Fibroblast of gingiva (primary cell): ENCODE measurements at regions not wholly inside any gene's neighbourhood (a gene's known extent, or its start where the extent isn't known, plus 50 kb on each side); places are given as distances from the start of the nearest gene placed in this dataset.
"Not testable (repeated sequence)": the region's sequence is repeated elsewhere in the genome, so short reads cannot be mapped to it uniquely, and the experiment has no call there.

ENCODE experiments used
- DNase-seq: peaks from one replicate; pipeline ENCODE4 v3.0.0-alpha.2; 2011; ENCODE audit warnings: low read depth

DNA sequence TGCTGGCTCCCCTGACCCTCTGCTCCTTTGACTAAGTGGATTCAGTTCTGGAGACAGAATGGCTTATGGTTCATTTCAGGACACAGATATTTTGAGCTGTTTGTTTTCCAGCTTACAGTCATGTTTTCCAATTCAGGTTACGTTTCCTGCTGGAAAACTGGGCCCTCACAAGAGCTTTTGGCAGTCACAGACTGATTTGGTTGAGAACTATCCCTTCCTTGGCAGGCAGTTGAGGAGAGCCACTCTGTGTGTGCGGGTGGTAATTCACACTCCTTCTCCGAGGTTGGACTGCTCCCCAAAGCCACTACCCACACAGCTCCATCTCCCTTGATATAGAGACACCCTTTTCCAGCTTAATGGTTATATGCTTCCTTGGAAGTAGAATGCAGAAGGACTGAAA lies 534.5 kb downstream of the TMEM38B start:
- no peak for DNase-seq

DNA sequence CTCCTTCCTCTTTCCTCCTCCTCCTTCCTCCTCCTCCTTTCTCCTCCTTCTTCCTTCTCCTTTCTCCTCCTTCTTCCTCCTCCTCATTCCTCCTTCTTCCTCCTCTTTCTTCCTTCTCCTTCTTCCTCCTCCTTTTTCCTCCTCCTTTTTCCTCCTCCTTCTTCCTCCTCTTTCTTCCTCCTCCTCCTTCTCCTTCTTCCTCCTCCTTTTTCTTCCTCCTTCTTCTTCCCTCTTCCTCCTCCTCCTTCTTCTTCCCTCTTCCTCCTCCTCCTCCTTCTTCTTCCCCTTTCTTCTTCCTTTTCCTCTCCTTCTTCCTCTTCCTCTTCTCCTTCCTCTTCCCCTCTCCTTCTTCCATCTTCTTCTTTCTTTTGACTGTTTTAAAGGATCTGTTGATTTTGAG lies 538.8 kb downstream of the TMEM38B start:
- DNase-seq: no peak

DNA sequence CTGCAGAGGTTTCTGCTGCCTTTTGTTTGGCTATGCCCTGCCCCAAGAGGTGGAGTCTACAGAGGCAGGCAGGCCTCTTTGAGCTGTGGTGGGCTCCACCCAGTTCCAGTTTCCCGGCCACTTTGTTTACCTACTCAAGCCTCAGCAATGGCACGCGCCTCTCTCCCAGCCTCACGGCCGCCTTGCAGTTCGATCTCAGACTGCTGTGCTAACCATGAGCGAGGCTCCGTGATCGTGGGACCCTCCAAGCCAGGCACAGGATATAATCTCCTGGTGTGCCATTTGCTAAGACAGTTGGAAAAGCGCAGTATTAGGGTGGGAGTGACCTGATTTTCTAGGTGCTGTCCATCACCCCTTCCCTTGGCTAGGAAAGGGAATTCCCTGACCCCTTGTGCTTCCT lies 566.6 kb downstream of the TMEM38B start:
- DNase-seq: not testable (repeated sequence)

DNA sequence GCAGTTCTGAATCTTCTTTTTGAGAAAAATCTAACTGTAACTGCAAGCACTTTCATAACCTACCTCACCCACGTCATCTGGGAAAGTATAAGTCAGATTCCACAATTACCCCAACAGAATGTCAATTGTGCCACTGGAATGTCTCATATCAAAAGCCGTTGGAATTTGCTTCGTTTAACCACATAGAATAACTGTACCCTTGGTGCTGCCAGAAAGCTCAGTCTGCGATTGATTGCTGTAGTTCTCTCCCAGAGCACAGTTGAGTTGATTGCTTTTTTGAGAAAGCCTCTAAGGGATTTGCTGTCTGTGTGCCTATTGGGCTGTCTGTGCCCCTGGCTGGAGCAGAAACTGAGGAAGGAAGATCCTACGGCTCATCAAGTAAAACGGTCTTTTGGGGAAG lies 583.6 kb downstream of the TMEM38B start:
- DNase-seq: no peak

DNA sequence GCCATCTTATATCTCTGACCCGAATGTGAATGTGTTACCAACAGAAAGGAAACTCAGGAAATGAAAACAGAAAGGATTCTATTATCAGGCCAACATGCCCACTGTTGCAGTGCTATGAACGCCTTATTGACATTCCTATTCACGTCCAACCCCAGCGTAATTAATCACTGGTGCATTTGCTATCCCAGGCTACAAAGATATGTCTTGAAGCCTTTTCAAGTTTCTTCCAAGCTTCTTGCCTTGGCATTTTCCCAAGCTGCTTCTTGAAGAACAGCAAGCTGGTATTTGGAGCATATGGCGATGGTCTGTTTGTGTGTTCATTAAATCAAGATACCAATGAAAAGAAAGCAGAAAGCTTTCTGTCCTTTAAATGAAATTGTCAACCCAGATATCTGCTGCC lies 579.2 kb upstream of the ZNF462 start:
- DNase-seq: no peak

DNA sequence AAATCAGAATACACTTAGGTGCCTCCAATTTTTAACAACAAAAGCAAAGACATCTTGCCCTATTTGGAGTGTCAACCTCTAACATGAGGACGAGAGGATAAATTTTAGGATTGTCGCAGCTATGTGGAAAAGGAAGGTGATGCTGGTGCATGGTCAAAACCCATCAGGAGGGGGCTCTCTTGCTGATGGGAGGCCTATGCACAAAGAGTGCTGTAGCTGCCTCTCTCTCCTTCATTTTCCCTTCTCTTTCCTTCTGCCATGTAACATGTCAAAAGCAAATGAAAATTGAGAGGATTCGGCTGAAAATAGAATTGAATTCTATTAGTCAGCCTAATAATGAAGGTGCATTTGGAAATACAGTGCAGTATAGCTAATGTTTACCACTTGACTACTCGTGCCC lies 578.7 kb upstream of the ZNF462 start:
- DNase-seq: no peak

DNA sequence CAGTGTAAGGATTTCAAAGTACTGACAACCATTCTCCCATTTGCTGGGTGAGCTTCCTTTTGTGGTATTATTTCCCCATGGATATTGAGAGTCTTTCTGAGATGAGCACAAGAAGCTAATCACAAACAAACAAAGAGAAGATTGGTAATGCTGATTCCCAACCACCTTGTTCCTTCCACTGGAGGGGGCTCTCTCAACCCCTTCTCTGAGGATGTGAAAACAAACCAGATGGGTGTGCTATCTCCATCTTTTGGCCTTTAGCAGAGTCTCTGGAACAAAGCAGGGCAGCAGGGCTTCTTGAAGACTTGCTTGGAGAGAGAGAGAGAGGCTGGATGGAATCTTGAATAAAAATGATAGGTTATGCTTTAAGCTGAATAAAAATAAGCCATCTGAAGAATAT lies 576.7 kb upstream of the ZNF462 start:
- no peak for DNase-seq

DNA sequence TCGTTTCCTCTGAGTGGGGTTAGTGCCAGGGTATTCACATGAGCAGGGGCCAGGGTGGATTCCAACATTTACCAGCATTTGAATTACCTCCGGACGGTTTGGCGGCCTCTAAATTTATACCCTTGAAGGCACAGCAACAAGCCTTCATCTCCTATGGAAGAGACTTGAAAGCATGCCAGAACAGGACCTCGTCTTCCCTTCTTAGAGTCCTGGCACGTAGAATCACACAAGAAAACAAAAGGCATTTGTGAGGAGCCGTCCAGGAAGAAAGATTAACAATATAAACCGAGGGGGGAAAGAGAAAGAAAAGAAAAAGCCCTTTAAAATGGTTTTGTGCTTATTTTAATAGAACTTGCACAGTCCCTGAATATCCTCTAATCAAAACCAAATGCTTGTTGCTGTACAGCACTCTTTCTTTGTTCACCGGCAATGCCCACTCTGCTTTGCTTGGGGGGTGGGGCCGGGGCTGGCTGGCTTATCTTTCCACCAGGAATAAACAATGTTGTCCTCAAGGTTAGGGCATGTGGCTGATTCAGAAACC lies 575.8 kb upstream of the ZNF462 start:
- DNase-seq: no peak

DNA sequence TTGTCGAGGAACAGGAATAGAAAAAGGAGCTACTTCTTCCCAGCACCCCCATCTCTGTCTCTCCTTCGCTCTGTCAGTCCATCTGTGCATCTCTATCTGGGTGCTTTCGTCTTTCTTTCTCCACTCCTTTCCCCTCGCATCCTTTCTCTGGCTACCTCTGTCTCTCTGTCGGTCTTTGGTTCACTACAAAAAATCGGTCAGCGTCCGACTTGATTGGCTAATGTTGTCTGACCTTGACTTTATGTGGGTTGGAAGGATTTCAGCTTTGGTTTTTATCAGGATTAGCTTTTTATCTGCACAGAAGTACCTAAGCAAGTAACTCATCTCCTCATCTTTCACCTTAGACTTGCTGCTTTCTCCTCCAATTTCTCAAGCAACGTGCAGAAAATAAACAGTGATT lies 575.2 kb upstream of the ZNF462 start:
- no peak for DNase-seq

DNA sequence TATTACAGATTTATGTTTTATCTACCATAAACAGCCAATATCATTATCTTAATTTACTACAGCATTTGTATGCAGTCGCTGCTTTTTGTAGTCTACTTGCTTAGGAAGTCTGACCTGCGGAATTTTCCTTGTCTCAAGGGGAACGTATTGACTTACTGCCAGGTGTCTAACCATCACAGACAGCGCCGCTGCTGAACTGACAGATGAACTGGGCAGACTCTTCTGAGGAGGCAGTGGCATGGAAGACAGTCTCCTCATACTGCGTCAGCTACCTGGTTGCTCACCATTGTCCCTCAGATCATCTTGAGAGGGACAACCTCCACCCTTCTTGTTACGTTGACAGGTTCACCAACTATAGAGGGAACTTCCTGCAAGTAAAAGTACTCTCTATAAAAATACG lies 574.3 kb upstream of the ZNF462 start:
- no peak for DNase-seq

DNA sequence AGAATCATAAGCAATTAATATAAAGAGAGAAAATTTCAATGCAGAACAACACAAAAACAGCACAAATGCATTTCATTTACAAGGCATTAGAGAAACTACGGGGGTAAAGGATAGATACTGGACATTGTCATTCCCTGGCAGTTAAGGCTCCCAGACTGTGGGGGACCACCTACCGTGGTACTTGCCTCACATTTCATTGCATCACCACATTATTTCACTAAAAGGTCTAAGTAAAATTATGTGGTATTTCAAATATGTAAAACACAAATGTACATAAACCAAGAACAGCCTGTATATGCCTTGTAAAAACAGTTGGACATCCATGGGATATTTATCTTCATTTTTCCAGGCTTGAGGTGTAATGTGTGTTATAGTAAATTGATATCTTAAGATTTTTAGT lies 571.2 kb upstream of the ZNF462 start:
- no peak for DNase-seq

DNA sequence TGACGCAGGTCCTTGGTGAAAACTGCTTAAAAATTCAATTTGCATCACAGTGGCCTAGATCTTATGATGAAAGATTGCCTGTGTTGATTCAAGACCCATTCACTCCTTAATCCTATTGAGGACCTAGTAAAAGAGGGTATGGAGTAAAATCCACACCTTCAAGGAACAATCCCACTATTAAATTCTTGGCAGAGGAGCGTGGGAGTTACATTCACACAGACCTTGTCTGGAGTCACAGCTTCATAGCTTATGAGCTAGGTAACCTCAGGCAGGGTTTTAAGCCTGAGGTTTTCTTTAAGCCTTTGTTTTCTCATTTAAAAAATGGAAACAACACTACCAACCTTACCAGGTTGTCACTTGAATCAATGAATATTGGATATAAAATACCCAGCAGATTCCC lies 566.5 kb upstream of the ZNF462 start:
- no peak for DNase-seq

DNA sequence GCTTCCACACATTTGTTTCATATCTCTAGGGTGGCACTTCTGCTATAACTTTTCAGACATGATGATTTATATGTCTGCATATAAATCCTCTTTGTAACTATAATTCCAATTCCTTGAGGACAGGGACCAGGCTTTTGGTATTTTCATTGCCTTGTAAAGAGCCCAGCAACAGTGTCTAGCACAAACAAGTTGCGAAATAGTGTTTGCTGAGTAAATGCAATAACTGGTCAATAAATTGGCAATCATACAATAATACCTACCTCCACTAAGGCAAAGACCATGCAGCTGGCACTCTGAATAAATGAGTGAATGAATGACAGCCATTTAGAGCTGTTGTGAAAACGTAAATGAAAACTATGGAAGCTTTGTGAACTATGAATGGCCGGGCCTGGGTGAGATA lies 564.0 kb upstream of the ZNF462 start:
- DNase-seq: no peak

DNA sequence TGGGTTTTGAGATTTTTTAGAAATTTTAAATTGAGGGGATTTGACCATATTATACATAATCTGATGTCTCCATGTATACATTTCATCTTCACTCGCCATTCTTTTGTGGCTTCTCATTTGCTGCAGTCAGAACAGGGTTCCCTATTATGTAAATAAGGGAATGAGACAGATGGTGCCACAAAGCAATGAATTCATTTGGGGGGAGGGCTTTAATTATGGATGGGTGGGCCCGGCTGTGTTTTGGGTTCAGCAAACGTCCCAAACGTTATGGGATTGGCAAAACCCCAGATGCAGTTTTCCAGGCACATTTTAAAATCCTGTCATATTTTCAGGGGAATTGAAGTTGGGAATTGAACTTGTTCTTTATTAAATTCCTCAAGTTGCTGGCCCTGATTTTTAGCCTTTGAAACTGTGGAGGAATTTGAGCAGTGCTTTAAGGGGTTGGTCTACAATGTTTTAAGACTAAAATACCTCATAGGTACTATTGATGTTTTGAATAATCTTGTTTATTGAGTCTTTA lies 558.5 kb upstream of the ZNF462 start:
- DNase-seq: no peak

DNA sequence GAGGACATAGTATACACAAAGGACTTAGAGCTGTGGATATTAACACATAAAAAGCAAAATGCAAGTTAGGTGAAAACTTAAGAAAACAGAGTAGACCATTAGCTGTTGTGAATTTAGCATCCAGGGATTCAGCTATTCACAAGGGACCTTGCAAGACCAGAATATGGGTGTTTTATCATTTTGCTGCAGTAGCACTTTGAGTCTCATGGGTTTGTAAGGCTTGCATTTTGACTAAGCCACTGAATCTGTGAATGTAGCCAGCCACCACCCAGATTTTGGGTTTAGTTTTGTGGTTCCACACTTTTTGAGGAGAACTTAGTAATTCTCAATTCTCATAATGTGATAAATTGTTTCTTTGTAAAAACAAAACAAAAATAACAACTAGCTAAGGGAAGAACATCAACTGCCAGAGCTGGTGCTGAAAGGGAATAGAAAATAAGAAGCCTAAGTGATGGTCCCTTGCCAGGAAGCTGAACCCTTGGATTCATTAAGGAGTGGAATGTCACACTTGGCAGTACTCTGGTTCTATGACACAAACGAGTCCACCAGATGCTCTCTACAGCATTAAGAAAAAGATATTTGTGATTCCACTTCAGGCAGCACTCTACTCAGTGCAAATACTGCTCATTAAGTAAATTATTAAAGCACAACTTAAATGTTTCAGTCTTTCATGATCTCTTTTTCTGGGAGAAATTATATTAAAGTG lies 557.4 kb upstream of the ZNF462 start:
- DNase-seq: no peak

DNA sequence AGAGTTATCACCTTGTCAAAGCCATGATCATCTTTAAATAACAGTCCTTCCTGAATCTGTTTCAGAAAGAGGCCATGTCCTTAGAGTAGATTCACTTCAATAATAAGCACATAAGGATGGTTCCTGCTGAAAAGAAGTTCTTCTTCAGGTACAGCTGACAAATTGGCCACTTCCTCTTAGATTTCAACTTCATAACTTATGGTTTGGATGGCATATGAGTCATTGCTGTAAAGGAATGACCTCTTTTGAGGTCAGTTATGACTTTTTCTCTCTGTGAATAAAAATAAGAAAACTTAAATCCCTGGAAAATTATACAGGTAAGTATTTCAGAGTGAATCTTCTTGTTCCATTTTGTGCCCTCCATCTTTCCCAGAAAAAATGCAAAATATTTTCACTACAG lies 555.3 kb upstream of the ZNF462 start:
- no peak for DNase-seq

DNA sequence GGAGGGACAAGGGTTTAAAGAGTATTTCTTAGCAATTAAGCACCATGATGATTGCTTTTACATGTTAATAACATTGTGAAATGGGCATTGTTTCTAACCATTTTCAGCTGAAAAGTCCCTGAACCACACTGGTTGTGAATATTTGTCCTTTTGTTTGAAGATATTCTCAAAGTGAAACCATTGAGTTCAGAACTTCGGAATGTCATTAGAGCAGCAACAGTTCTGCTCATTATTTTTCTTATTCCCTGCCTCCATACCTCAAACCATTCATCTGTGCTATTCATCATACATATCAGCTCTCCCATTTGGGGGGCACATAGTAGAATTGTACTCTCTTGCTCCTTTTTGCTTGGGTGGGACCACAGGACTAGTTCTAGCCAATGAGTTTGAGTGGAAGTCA lies 553.0 kb upstream of the ZNF462 start:
- no peak for DNase-seq

DNA sequence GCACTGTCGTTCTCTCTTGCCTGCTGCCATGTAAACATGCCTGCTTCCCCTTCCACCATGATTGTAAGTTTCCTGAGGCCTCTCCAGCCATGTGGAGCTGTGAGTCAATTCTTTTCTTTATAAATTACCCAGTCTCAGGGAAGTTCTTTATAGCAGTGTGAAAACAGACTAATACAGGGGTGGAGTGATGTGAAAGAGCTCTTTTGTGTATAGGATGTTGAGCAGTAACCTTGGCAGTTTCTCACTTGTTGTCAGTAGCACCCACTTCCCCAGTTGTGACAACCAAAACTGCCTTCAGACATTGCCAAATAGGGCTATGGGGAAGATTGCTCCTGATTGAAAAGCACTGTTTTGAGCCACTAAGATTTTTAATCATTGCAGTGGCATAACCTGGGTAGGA lies 552.2 kb upstream of the ZNF462 start:
- DNase-seq: no peak

DNA sequence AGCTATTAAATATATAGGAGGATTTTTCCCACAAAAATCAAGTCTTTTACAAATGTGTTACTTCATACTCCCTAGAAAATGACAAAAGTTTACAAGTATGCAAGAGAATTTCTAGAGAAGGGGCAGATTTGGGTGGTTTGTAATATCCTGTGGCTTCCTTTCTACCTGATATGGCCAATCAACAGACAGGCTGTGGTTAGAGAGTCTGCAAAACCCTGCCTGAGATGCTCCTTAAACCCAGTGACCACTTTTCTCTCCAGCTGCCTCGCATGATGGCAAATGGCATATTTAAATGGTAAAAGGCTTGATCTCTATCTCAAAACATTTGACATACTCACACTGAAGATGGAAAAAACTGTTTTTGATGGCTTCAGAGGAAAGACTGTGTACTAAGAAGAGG lies 550.1 kb upstream of the ZNF462 start:
- DNase-seq: no peak

DNA sequence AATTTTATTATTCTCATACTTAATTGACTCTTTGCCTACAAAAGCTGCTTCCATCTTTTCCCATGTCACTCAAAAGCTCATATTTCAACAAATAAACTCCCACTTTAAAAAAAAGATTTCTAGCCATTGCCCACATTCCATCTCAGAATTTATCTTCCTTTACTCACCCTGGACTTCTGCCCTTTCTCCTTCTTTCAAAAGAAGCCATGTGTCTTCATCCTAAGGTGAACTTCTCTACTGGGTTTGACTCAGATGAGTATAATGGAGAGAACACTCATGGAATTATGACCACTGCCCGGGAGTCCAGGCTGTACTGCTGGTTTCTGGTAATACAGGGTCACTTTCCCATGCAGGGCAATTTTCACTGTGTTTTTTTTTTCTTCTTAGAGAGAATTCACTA lies 548.5 kb upstream of the ZNF462 start:
- DNase-seq: no peak

DNA sequence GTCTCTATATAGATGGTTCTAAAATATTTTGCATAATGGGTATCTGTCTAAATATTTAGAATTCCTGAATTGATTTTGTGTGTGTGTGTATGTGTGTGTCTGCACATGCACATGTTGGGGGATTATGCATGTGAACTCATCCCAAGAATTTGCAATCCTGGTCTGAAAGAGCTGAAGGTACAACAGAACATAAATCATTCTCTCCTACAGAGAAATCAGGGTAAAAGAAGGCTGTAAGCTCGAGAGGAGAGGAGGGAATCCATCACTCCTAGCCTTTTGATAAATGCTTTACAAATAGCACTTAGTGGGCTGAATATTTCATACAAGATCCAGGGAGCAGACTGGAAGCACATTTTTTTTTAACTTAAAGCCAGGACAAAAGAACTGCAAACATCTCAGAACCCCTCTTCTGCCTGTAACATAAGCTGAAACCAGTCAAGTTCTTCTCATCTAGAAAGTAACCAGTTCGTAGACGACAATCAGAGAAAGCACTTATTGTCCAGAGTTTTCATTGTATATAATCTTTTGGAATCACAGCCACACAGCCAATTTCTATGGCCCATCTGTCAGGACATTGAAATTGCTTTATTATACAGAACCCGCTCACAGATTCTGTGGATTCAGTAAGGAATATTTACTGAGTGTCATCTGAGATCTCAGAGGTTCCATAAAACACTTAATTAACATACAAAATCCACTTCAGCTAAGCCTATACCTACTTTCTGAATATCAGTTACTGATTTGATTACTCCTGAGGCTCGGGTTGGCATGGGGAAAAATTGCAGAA lies 541.4 kb upstream of the ZNF462 start:
- DNase-seq: no peak

DNA sequence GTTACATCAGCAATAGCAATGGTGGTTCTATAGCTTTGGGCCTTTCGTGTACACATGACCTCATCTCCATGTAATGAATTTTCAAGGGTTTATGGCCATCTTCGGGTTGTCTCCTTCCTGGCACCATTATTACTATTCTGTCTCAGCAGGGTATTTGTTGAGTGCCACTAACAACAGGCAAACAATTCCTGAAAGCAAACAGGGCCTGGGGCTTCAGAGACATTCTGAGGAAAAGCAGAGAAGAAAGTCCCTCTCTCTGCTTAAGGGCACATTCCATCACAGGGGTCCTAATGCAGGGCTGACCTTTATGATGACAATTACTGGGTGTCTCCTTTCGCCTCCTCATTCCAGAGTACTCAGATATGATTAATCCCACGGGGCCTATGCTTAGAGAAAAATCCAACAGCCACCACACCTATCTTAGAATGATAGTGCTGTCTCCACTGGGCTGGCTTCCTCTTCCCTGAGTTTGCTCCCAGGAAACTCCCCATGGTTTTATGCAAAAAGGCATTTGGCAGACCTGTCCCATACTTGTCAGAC lies 540.2 kb upstream of the ZNF462 start:
- DNase-seq: no peak

DNA sequence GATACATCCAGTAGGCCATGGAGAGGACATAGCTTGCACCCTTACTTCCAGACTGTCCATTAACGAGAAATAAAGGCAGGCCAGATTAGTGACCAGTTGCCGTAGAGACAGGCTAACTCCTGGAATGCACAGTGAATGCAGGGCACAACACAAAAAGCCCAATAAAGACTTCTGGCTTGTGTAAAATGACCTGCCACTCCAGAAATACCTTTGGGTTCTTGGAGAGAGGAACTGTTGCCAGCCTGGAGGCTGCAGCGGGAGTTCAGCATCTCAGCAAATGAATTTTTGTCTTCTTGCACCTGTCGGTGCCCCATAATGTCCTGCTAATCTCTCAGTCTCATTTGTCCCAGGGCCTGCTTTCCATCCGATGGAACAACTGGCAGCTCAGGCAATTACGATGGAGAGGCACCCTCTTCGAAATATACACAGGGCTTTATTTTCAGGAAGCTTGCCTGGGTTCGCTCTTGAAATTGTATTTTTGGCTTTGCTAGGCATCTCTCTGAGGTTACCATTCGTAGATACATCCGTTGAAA lies 538.8 kb upstream of the ZNF462 start:
- DNase-seq: no peak
